GM13977 (cell line): ENCODE measurements at regions not wholly inside any gene's neighbourhood (a gene's known extent, or its start where the extent isn't known, plus 50 kb on each side); places are given as distances from the start of the nearest gene placed in this dataset.
"Not testable (repeated sequence)": the region's sequence is repeated elsewhere in the genome, so short reads cannot be mapped to it uniquely, and the experiment has no call there.

Experiments used
- DNase-seq: peaks from one replicate; pipeline ENCODE4 v3.0.0; 2012; ENCODE audit warnings: low spot score
- CTCF ChIP-seq: IDR thresholded peaks from 2 replicates; pipeline ENCODE4 v1.5.1; 2012; ENCODE audit warnings: mild to moderate bottlenecking, control low read depth; ENCODE audit not compliant: insufficient read depth; ENCODE audit errors: extremely low read depth, missing control alignments
- in situ Hi-C: fragments of 300-500 bp; cut with MboI; formaldehyde crosslinking; loops from one replicate; pipeline ENCODE4 v1.12.0; 2022; ENCODE audit warnings: low sequenced_read_pairs, low pct_unique_long_range_greater_than_20kb, mixed read lengths, inconsistent platforms; ENCODE audit not compliant: unreplicated experiment

DNA sequence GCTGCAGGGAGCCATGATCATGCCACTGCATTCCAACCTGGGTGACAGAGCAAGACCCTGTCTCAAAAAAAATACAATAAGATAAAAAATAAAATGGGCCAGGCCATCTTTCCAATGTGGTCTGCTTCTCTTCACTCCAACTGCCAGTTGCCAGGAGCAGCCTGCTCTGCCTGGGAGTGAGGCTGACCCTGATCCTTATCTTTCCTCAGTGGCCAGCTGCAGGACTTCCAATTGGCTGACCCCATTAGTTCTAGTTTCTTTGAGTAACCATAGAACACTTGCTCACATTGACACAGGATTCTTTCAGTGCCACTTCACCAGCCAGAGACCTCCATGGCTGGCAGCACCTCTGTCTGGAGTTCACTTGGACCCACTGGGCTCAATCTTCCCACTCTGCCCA is 258.6 kb downstream of the MID1IP1 start:
- TF ChIP-seq CTCF: no peak
- no peak for DNase-seq
- in situ Hi-C loops: no loop called here

GRCh38 chrX:39063037-39063436 is 261.8 kb downstream of the MID1IP1 start:
- no peak for DNase-seq
- no peak for TF ChIP-seq CTCF
- in situ Hi-C loops: no loop called here

DNA sequence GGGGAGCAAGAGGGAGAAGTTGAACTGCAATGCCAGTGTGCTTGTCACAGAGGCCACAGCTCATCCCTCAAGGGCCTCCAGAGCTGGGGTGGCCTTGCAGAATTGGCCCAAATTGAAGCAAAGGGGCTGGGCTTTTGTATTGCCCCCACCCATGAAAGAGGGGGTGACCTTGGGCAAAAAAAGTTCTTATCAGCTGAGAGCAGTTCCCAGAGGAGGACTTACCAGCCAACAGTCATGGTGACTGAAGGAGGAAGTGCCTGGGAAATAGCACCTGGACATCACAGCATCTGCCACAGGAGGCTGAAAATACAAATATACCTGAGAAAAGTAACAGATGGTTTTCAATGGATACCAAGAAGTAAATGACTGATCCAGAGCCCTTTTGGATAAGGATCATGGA is 262.4 kb downstream of the MID1IP1 start:
- in situ Hi-C loops: no loop called here
- DNase-seq: no peak
- TF ChIP-seq CTCF: no peak

- no peak for DNase-seq
- no peak for TF ChIP-seq CTCF
- in situ Hi-C loops: no loop called here
Measured at GRCh38 chrX:39065051-39065871, 264.0 kb downstream of the MID1IP1 start.

GRCh38 chrX:39067866-39068265 is 266.6 kb downstream of the MID1IP1 start:
- no peak for DNase-seq
- no peak for TF ChIP-seq CTCF
- in situ Hi-C loops: no loop called here

GRCh38 chrX:39068634-39069033 is 267.4 kb downstream of the MID1IP1 start:
- in situ Hi-C loops, DNase-seq: not testable (repeated sequence)

- in situ Hi-C loops: no loop called here
- no peak for TF ChIP-seq CTCF
- no peak for DNase-seq
Measured at GRCh38 chrX:39070009-39070408, 268.8 kb downstream of the MID1IP1 start.
